ENCODE measurements at regions not wholly inside any gene's neighbourhood (a gene's known extent, or its start where the extent isn't known, plus 50 kb on each side); places are given as distances from the start of the nearest gene placed in this dataset.

DNA sequence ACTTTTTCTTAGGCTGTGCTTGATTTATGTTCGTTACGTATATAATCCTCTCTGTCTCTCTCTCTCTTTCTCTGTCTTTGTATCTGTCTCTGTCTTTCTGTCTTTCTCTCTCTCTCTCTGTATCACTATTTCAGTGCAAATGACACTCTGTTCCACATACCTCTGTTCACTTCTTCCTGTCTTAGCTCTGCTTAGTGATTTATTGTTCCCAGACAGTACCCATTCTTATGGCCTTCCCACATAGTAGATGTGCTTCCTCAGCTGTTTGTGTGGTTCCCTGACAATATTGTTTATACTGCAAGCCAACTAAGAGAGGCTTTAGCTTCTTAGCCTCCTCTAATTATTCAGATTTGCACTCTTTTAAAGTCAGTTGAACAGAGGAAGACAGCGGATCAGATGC, 1244.2 kb downstream of the DIAPH3 start:
- Mint-ChIP-seq H3K27ac (ENCODE audit: unreplicated experiment) (no peak overlapping the region), H3K9me3 (ENCODE audit: unreplicated experiment) (no peaks in the 10 kb centered on the region), H3K4me3 (ENCODE audit: unreplicated experiment) (no peak overlapping the region), H3K27me3 (ENCODE audit: low read depth, unreplicated experiment) (no peaks in the 10 kb centered on the region), H3K36me3 (ENCODE audit: low read depth, unreplicated experiment) (no peaks in the 10 kb centered on the region), H3K4me1 (ENCODE audit: low read depth, unreplicated experiment) (peaks cover 4% of the 10 kb centered on the region)
- peak; percentile 2 for DNase-seq (ENCODE audit: low read depth)
- Histone ChIP-seq H3K9me3 (ENCODE audit: insufficient read depth, low read depth, low read length) (no peaks in the 10 kb centered on the region), H3K36me3 (ENCODE audit: insufficient read depth, low read length) (no peaks in the 10 kb centered on the region), H4K20me1 (ENCODE audit: insufficient read depth, low read length) (no peaks in the 10 kb centered on the region), H3K4me2 (ENCODE audit: low read length) (no peak overlapping the region), H3K4me1 (ENCODE audit: insufficient read depth, low read length) (no peaks in the 10 kb centered on the region), H3K79me2 (ENCODE audit: insufficient read depth, low read length) (no peaks in the 10 kb centered on the region), H3K27me3 (ENCODE audit: insufficient read depth, low read length) (no peaks in the 10 kb centered on the region), H3K27ac (ENCODE audit: low read depth, low read length) (no peak overlapping the region), H3K9ac (ENCODE audit: low read length) (no peak overlapping the region), H3K4me3 (ENCODE audit: insufficient read depth, low read depth, low read length) (no peak overlapping the region), H2AFZ (ENCODE audit: low read depth, low read length) (no peak overlapping the region)
- TF ChIP-seq, protein P1, sequence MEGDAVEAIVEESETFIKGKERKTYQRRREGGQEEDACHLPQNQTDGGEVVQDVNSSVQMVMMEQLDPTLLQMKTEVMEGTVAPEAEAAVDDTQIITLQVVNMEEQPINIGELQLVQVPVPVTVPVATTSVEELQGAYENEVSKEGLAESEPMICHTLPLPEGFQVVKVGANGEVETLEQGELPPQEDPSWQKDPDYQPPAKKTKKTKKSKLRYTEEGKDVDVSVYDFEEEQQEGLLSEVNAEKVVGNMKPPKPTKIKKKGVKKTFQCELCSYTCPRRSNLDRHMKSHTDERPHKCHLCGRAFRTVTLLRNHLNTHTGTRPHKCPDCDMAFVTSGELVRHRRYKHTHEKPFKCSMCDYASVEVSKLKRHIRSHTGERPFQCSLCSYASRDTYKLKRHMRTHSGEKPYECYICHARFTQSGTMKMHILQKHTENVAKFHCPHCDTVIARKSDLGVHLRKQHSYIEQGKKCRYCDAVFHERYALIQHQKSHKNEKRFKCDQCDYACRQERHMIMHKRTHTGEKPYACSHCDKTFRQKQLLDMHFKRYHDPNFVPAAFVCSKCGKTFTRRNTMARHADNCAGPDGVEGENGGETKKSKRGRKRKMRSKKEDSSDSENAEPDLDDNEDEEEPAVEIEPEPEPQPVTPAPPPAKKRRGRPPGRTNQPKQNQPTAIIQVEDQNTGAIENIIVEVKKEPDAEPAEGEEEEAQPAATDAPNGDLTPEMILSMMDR (IDR thresholded peaks at IDR 0.05; ENCODE audit: insufficient read depth, low read depth, low read length) = no peak
- no peak for TF ChIP-seq EZH2 (IDR thresholded peaks at IDR 0.05; ENCODE audit: insufficient read depth, low read length)
- FAIRE-seq = no peak

DNA sequence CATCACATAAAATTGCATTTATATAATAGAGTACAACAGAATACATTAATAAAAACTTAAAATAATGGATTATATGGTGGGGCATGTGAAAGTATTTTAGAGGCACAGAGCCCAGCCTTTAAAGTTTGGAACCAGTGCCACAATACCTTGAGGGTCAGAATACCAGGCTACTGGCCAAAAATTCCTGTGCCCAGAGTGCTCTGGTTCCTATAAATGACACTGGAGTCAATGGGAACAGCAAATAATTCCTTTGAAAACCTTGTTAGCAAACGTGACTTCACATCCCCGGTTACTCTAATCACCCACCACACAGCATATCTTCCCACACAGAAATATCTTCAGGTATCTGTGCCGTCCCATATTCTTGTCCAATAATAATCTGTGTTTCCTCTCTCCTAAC, 1242.6 kb downstream of the DIAPH3 start:
- H3K4me2 ChIP-seq (ENCODE audit: low read length) = no peak overlapping the region
- H3K27me3 ChIP-seq (ENCODE audit: insufficient read depth, low read length) = no peaks in the 10 kb centered on the region
- H2AFZ ChIP-seq (ENCODE audit: low read depth, low read length) = no peak overlapping the region
- FAIRE-seq (no peak), DNase-seq (ENCODE audit: low read depth) (no peak)
- no peaks in the 10 kb centered on the region for H3K36me3 ChIP-seq (ENCODE audit: insufficient read depth, low read length)
- no peaks in the 10 kb centered on the region for H3K4me1 ChIP-seq (ENCODE audit: insufficient read depth, low read length)
- no peak overlapping the region for H3K4me3 ChIP-seq (ENCODE audit: insufficient read depth, low read depth, low read length)
- no peaks in the 10 kb centered on the region for H3K9me3 ChIP-seq (ENCODE audit: insufficient read depth, low read depth, low read length)
- Mint-ChIP-seq H3K4me3 (ENCODE audit: unreplicated experiment) (no peak overlapping the region), H3K27me3 (ENCODE audit: low read depth, unreplicated experiment) (no peaks in the 10 kb centered on the region), H3K9me3 (ENCODE audit: unreplicated experiment) (no peaks in the 10 kb centered on the region), H3K36me3 (ENCODE audit: low read depth, unreplicated experiment) (no peaks in the 10 kb centered on the region), H3K27ac (ENCODE audit: unreplicated experiment) (no peak overlapping the region), H3K4me1 (ENCODE audit: low read depth, unreplicated experiment) (peaks cover 4% of the 10 kb centered on the region)
- no peaks in the 10 kb centered on the region for H4K20me1 ChIP-seq (ENCODE audit: insufficient read depth, low read length)
- H3K79me2 ChIP-seq (ENCODE audit: insufficient read depth, low read length) = no peaks in the 10 kb centered on the region
- no peak overlapping the region for H3K27ac ChIP-seq (ENCODE audit: low read depth, low read length)
- TF ChIP-seq EZH2 (IDR thresholded peaks at IDR 0.05; ENCODE audit: insufficient read depth, low read length) = no peak
- TF ChIP-seq, protein P1 (IDR thresholded peaks at IDR 0.05; ENCODE audit: insufficient read depth, low read depth, low read length) = no peak
- H3K9ac ChIP-seq (ENCODE audit: low read length) = no peak overlapping the region

DNA sequence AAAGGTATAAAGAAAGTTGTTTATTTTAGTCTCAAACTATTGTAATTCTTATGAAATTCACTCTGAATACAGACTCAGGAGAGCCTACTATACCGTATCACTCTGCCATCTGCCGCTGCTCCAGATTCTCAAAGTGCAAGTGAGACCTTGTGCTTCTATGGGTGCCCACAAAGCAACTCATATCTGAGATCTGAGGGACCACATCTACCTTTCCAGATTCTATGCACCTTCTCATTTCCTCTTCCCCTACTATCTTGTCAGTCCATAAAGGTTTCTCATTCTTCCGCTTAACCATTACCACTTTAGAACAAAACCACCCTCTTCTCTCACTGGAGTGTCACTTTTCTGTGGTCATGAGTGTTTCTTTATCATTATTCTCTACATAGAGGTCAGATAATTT, 1236.9 kb downstream of the DIAPH3 start:
- no peaks in the 10 kb centered on the region for H3K4me1 Mint-ChIP-seq (ENCODE audit: low read depth, unreplicated experiment)
- no peaks in the 10 kb centered on the region for H3K9me3 ChIP-seq (ENCODE audit: insufficient read depth, low read depth, low read length)
- H3K9ac ChIP-seq (ENCODE audit: low read length) = no peak overlapping the region
- DNase-seq (ENCODE audit: low read depth) = no peak
- H3K36me3 Mint-ChIP-seq (ENCODE audit: low read depth, unreplicated experiment) = no peaks in the 10 kb centered on the region
- no peak overlapping the region for H3K27ac Mint-ChIP-seq (ENCODE audit: unreplicated experiment)
- no peaks in the 10 kb centered on the region for H4K20me1 ChIP-seq (ENCODE audit: insufficient read depth, low read length)
- H3K4me3 Mint-ChIP-seq (ENCODE audit: unreplicated experiment) = no peak overlapping the region
- no peaks in the 10 kb centered on the region for H3K36me3 ChIP-seq (ENCODE audit: insufficient read depth, low read length)
- no peak overlapping the region for H3K27ac ChIP-seq (ENCODE audit: low read depth, low read length)
- H2AFZ ChIP-seq (ENCODE audit: low read depth, low read length) = no peak overlapping the region
- no peaks in the 10 kb centered on the region for H3K9me3 Mint-ChIP-seq (ENCODE audit: unreplicated experiment)
- no peaks in the 10 kb centered on the region for H3K4me1 ChIP-seq (ENCODE audit: insufficient read depth, low read length)
- H3K4me3 ChIP-seq (ENCODE audit: insufficient read depth, low read depth, low read length) = no peak overlapping the region
- no peaks in the 10 kb centered on the region for H3K27me3 Mint-ChIP-seq (ENCODE audit: low read depth, unreplicated experiment)
- H3K27me3 ChIP-seq (ENCODE audit: insufficient read depth, low read length) = no peaks in the 10 kb centered on the region
- no peak overlapping the region for H3K4me2 ChIP-seq (ENCODE audit: low read length)
- no peak for FAIRE-seq
- no peak for TF ChIP-seq EZH2 (IDR thresholded peaks at IDR 0.05; ENCODE audit: insufficient read depth, low read length)
- TF ChIP-seq, protein P1 (IDR thresholded peaks at IDR 0.05; ENCODE audit: insufficient read depth, low read depth, low read length) = no peak
- no peaks in the 10 kb centered on the region for H3K79me2 ChIP-seq (ENCODE audit: insufficient read depth, low read length)
